ENCODE measurements at regions not wholly inside any gene's neighbourhood (a gene's known extent, or its start where the extent isn't known, plus 50 kb on each side); places are given as distances from the start of the nearest gene placed in this dataset.

- Histone ChIP-seq H3K36me3 (ENCODE audit: control insufficient read depth, insufficient read depth, low read length) (no peaks in the 10 kb centered on the region), H3K27me3 (ENCODE audit: control insufficient read depth, insufficient read depth, low read length) (no peaks in the 10 kb centered on the region), H3K4me3 (ENCODE audit: low read depth, low read length) (no peak overlapping the region)
- TF ChIP-seq, protein P1, sequence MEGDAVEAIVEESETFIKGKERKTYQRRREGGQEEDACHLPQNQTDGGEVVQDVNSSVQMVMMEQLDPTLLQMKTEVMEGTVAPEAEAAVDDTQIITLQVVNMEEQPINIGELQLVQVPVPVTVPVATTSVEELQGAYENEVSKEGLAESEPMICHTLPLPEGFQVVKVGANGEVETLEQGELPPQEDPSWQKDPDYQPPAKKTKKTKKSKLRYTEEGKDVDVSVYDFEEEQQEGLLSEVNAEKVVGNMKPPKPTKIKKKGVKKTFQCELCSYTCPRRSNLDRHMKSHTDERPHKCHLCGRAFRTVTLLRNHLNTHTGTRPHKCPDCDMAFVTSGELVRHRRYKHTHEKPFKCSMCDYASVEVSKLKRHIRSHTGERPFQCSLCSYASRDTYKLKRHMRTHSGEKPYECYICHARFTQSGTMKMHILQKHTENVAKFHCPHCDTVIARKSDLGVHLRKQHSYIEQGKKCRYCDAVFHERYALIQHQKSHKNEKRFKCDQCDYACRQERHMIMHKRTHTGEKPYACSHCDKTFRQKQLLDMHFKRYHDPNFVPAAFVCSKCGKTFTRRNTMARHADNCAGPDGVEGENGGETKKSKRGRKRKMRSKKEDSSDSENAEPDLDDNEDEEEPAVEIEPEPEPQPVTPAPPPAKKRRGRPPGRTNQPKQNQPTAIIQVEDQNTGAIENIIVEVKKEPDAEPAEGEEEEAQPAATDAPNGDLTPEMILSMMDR (IDR thresholded peaks at IDR 0.05; ENCODE audit: insufficient read depth, low read depth, low read length): no peak
- no peak for DNase-seq (ENCODE audit: low read depth)
- CTCF ChIA-PET: no interaction called here
- POLR2A ChIA-PET: no interaction called here
Measured at GRCh38 chr4:37008199-37008598, 236.3 kb upstream of the NWD2 start.

- TF ChIP-seq, protein P1 (IDR thresholded peaks at IDR 0.05; ENCODE audit: insufficient read depth, low read depth, low read length): no peak
- ChIA-PET CTCF (no interaction called here), POLR2A (no interaction called here)
- no peaks in the 10 kb centered on the region for H3K27me3 ChIP-seq (ENCODE audit: control insufficient read depth, insufficient read depth, low read length)
- no peak overlapping the region for H3K4me3 ChIP-seq (ENCODE audit: low read depth, low read length)
- H3K36me3 ChIP-seq (ENCODE audit: control insufficient read depth, insufficient read depth, low read length): no peaks in the 10 kb centered on the region
- no peak for DNase-seq (ENCODE audit: low read depth)
Measured at GRCh38 chr4:37014584-37014983, 230.0 kb upstream of the NWD2 start.

GRCh38 chr4:37015391-37015790 is 229.2 kb upstream of the NWD2 start:
- TF ChIP-seq, protein P1 (IDR thresholded peaks at IDR 0.05; ENCODE audit: insufficient read depth, low read depth, low read length): no peak
- no peak for DNase-seq (ENCODE audit: low read depth)
- H3K27me3 ChIP-seq (ENCODE audit: control insufficient read depth, insufficient read depth, low read length): no peaks in the 10 kb centered on the region
- H3K4me3 ChIP-seq (ENCODE audit: low read depth, low read length): no peak overlapping the region
- ChIA-PET POLR2A (no interaction called here), CTCF (no interaction called here)
- no peaks in the 10 kb centered on the region for H3K36me3 ChIP-seq (ENCODE audit: control insufficient read depth, insufficient read depth, low read length)

GRCh38 chr4:37023504-37023903 is 221.0 kb upstream of the NWD2 start:
- ChIA-PET POLR2A (no interaction called here), CTCF (no interaction called here)
- H3K4me3 ChIP-seq (ENCODE audit: low read depth, low read length): no peak overlapping the region
- TF ChIP-seq, protein P1 (IDR thresholded peaks at IDR 0.05; ENCODE audit: insufficient read depth, low read depth, low read length): no peak
- H3K36me3 ChIP-seq (ENCODE audit: control insufficient read depth, insufficient read depth, low read length): no peaks in the 10 kb centered on the region
- H3K27me3 ChIP-seq (ENCODE audit: control insufficient read depth, insufficient read depth, low read length): no peaks in the 10 kb centered on the region
- no peak for DNase-seq (ENCODE audit: low read depth)

GRCh38 chr4:37023996-37024395 is 220.5 kb upstream of the NWD2 start:
- TF ChIP-seq, protein P1 (IDR thresholded peaks at IDR 0.05; ENCODE audit: insufficient read depth, low read depth, low read length): no peak
- ChIA-PET CTCF (no interaction called here), POLR2A (no interaction called here)
- DNase-seq (ENCODE audit: low read depth): no peak
- H3K4me3 ChIP-seq (ENCODE audit: low read depth, low read length): no peak overlapping the region
- H3K36me3 ChIP-seq (ENCODE audit: control insufficient read depth, insufficient read depth, low read length): no peaks in the 10 kb centered on the region
- H3K27me3 ChIP-seq (ENCODE audit: control insufficient read depth, insufficient read depth, low read length): no peaks in the 10 kb centered on the region

Measured in BJ (cell line).